ENCODE measurements at regions not wholly inside any gene's neighbourhood (a gene's known extent, or its start where the extent isn't known, plus 50 kb on each side); places are given as distances from the start of the nearest gene placed in this dataset.

GRCh38 chr5:125526966-125527365, 780.5 kb upstream of the ZNF608 start:
- peaks cover 9% of the 10 kb centered on the region for H3K4me1 ChIP-seq
- H3K4me3 ChIP-seq: no peak overlapping the region
- no peaks in the 10 kb centered on the region for H3K27me3 ChIP-seq (ENCODE audit: low read depth)
- intact Hi-C loops (cut with micrococcal nuclease): no loop called here
- no peaks in the 10 kb centered on the region for H3K9me3 ChIP-seq (replicated peaks)
- no peak overlapping the region for H3K27ac ChIP-seq (replicated peaks)
- peak; percentile 18 for DNase-seq
- no peak for TF ChIP-seq CTCF (IDR thresholded peaks at IDR 0.05; ENCODE audit: borderline replicate concordance)
- H3K36me3 ChIP-seq: no peaks in the 10 kb centered on the region

- peaks cover 9% of the 10 kb centered on the region for H3K9me3 ChIP-seq (replicated peaks)
- DNase-seq: no peak
- intact Hi-C loops (cut with micrococcal nuclease): no loop called here
- no peak for TF ChIP-seq CTCF (IDR thresholded peaks at IDR 0.05; ENCODE audit: borderline replicate concordance)
- no peak overlapping the region for H3K27ac ChIP-seq (replicated peaks)
- H3K36me3 ChIP-seq: no peaks in the 10 kb centered on the region
- peaks cover 9% of the 10 kb centered on the region for H3K4me1 ChIP-seq
- H3K27me3 ChIP-seq (ENCODE audit: low read depth): no peaks in the 10 kb centered on the region
- no peak overlapping the region for H3K4me3 ChIP-seq
These were observed 782.4 kb upstream of the ZNF608 start for GRCh38 chr5:125528881-125529280.

GRCh38 chr5:125530833-125531615, 784.6 kb upstream of the ZNF608 start:
- no peak overlapping the region for H3K4me3 ChIP-seq
- H3K27me3 ChIP-seq (ENCODE audit: low read depth): no peaks in the 10 kb centered on the region
- no peaks in the 10 kb centered on the region for H3K36me3 ChIP-seq
- peaks cover 16% of the 10 kb centered on the region for H3K9me3 ChIP-seq (replicated peaks)
- no peak for DNase-seq
- no peak for TF ChIP-seq CTCF (IDR thresholded peaks at IDR 0.05; ENCODE audit: borderline replicate concordance)
- H3K27ac ChIP-seq (replicated peaks): no peak overlapping the region
- H3K4me1 ChIP-seq: peaks cover 9% of the 10 kb centered on the region
- intact Hi-C loops (cut with micrococcal nuclease): no loop called here

GRCh38 chr5:125536095-125536494, 789.7 kb upstream of the ZNF608 start:
- DNase-seq: no peak
- H3K27me3 ChIP-seq (ENCODE audit: low read depth): no peaks in the 10 kb centered on the region
- intact Hi-C loops (cut with micrococcal nuclease): no loop called here
- H3K9me3 ChIP-seq (replicated peaks): peaks cover 45% of the 10 kb centered on the region
- H3K4me3 ChIP-seq: no peak overlapping the region
- no peak for TF ChIP-seq CTCF (IDR thresholded peaks at IDR 0.05; ENCODE audit: borderline replicate concordance)
- no peaks in the 10 kb centered on the region for H3K4me1 ChIP-seq
- no peak overlapping the region for H3K27ac ChIP-seq (replicated peaks)
- no peaks in the 10 kb centered on the region for H3K36me3 ChIP-seq

GRCh38 chr5:125536582-125536981, 790.1 kb upstream of the ZNF608 start:
- Histone ChIP-seq H3K36me3 (no peaks in the 10 kb centered on the region), H3K27me3 (ENCODE audit: low read depth) (no peaks in the 10 kb centered on the region), H3K9me3 (replicated peaks) (peaks cover 45% of the 10 kb centered on the region), H3K4me3 (no peak overlapping the region), H3K27ac (replicated peaks) (no peak overlapping the region), H3K4me1 (no peaks in the 10 kb centered on the region)
- TF ChIP-seq CTCF (IDR thresholded peaks at IDR 0.05; ENCODE audit: borderline replicate concordance): no peak
- DNase-seq: no peak
- intact Hi-C loops (cut with micrococcal nuclease): no loop called here

All from left ventricle myocardium inferior (tissue), 1 donor.